GM12892 (cell line): ENCODE measurements at regions not wholly inside any gene's neighbourhood (a gene's known extent, or its start where the extent isn't known, plus 50 kb on each side); places are given as distances from the start of the nearest gene placed in this dataset.

Experiments used
- DNase-seq: peaks from one replicate; pipeline ENCODE4 v3.0.0; 2011; ENCODE audit not compliant: insufficient read length
- FAIRE-seq: peaks from 2 replicates; lab custom pipeline; 2011; peaks lifted over from hg19 to GRCh38; lab: Jason Lieb, UNC
- POLR2A ChIP-seq: IDR thresholded peaks from 2 replicates; pipeline ENCODE4 v1.6.1; 2011; ENCODE audit warnings: low read depth, low read length, control low read depth
- POLR2AphosphoS5 ChIP-seq: IDR thresholded peaks from 2 replicates; pipeline ENCODE4 v1.6.1; 2011; ENCODE audit warnings: low read depth, low read length, control low read depth
- TAF1 ChIP-seq: IDR thresholded peaks from 2 replicates; pipeline ENCODE4 v1.6.1; 2011; ENCODE audit warnings: low read depth, mild to moderate bottlenecking, control low read depth, low read length, borderline replicate concordance

DNA sequence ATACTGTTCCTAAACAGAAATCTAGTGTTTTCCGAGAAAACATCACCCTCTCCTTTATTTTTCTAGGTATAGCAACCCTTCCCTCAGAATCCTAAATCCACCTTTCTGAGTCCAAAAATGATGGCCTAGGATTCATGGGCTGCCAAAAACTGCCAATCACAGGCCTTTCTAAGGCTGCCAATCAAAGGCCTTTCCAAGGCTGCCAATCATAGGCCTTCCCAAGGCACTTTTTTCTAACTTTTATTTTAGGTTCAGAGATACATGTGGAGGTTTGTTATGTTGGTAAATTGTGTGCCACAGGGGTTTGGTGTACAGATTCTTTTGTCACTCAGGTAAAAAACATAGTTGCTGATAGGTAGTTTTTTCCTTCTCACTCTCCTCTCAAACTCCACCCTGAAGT is 673.7 kb downstream of the FAT4 start:
- DNase-seq (no peak), FAIRE-seq (no peak)
- TF ChIP-seq TAF1 (no peak), POLR2A (no peak), POLR2AphosphoS5 (no peak)

DNA sequence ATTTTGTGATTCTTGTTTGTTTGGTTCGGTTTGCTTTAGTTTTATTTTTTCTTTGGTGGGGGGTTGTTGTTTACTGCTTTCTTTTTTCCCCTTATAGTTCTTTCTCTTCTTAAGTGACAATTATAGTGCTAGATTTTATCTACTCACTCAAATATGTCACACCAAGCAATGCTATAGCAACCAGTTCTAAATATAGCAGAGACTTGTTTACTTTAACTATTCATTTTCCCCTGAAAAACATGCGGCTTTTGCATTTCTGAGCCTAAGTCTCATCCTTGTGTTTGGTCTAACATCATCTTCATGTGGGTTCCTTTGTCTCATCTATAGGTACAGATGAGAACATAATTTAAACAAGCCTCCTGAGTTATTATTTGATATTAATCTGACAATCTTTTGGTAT is 676.6 kb downstream of the FAT4 start:
- no peak for TF ChIP-seq TAF1
- TF ChIP-seq POLR2A, result no peak
- TF ChIP-seq POLR2AphosphoS5, result no peak
- FAIRE-seq (no peak), DNase-seq (no peak)

DNA sequence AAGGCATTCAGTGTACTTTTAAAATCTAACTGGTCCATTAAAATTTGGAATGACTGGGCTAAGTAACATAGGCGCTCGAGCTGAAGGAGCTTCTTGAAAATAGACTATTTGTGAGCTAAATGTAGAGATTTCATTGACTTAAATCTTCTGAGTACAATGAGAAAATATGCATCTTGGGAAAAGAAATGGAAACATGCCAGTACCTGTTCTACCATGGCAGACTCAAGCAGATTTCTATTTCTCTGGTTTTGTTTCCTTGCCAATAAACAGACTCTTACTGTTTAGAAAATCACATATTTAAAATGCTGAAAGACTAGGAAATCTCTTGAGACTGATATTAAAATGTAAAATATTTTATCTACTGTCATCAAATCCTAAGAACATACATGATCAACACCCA is 678.1 kb downstream of the FAT4 start:
- TF ChIP-seq TAF1, result no peak
- TF ChIP-seq POLR2A, result no peak
- no peak for TF ChIP-seq POLR2AphosphoS5
- DNase-seq, result no peak
- no peak for FAIRE-seq

DNA sequence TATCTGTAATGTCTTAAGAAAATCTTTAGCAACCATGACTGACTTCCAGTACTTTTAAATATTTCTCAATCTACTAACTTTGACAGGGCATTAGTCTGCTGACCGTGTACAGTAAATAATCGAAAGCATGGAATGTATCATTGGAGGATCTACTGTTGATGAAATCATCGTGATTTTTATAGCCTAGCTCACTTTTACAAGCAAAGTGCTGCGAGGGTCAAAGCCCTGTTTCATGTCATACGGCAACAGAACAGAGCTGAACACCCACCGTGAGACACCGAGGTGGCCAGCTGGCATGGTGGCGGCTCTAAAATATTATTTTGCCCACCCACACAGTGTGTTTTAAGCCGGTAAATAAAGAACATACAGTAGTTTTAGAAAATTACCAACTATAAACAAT is 679.3 kb downstream of the FAT4 start:
- no peak for TF ChIP-seq POLR2A
- TF ChIP-seq POLR2AphosphoS5, result no peak
- no peak for TF ChIP-seq TAF1
- FAIRE-seq (no peak), DNase-seq (no peak)

DNA sequence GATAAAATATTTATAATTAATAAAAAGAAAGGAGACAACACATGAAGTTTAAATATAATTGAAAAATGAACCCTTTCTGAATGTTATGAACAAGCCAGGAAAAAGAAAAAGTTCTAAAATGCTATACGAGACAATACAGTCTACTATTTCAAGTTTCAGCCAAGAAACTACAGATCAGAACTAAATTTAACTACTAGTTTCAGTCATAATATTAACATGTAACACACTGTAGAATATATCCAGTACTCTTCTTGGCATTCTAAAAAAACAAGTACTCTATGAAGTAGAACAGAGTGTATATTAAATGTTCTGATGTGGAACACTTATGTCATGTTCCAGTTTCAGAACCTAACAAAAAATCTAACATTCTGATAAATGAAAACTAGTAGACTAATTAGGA is 679.7 kb downstream of the FAT4 start:
- DNase-seq (no peak), FAIRE-seq (no peak)
- no peak for TF ChIP-seq POLR2A
- no peak for TF ChIP-seq TAF1
- no peak for TF ChIP-seq POLR2AphosphoS5

DNA sequence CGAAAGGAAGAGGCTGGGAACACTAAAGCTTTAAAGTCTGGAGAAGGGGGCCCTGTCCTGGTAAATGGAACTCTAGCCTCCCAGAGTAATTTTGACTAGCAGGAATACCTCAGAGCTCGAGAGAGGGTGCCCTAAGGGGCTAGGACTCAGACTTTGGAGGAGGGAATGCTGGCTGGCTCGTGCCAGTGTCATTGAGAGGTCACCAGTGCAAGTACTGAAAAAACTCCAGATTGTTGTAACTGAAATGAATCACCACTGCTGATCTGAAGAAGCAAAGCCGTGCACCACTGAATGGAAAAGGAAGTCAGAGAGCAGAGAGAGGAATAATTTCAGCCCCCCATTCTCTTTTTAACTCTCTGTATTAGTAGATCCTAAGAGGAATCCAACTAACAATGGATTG is 690.2 kb downstream of the FAT4 start:
- TF ChIP-seq TAF1 (no peak), POLR2AphosphoS5 (no peak), POLR2A (no peak)
- no peak for DNase-seq
- FAIRE-seq, result no peak

DNA sequence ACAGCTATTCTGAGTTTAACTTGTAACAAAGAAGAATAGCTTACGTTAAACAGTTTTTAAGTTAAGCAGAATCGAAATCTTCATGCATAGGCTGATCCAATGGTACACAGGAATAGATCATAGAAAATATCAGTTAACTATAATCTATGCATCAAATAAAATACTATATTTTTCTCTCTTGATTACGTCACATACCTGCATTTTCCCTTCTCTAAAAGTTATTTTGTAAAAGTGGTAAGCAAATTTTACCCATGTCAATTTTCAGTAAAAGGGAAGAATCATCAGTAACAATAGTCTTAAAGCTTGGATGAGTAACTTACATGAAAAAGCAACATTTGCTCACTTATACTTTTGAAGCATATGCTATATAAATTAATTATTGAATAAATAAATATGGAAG is 692.4 kb downstream of the FAT4 start:
- TF ChIP-seq POLR2A (no peak), POLR2AphosphoS5 (no peak), TAF1 (no peak)
- FAIRE-seq (no peak), DNase-seq (no peak)

DNA sequence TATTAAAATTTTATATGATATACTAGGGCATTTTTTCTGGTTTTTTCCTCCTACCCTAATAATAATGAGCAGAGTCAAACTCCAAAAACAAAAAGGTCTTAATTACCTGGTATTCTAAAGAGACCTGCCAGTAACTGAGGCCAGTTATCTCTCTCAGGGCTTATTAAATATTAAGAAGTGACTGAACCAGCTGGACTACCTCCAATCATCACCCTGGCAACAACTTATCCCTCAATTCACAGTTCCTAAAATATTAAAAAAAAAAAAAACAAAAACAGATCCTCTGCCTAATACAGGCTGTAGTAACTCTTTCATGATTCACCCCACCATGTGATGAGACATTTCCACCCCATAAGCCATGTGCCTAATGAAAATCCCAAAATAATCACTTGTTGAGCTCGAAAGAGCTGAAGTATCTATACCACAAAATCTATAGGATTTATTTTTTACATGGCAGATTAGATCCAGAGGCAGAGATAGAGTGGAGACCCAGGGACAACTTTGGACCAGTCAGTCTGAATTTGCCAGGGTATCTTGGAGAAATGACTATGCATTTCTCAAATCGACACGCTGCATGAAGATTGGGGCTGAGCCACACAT is 698.0 kb downstream of the FAT4 start:
- no peak for TF ChIP-seq POLR2AphosphoS5
- TF ChIP-seq POLR2A, result no peak
- FAIRE-seq (no peak), DNase-seq (no peak)

DNA sequence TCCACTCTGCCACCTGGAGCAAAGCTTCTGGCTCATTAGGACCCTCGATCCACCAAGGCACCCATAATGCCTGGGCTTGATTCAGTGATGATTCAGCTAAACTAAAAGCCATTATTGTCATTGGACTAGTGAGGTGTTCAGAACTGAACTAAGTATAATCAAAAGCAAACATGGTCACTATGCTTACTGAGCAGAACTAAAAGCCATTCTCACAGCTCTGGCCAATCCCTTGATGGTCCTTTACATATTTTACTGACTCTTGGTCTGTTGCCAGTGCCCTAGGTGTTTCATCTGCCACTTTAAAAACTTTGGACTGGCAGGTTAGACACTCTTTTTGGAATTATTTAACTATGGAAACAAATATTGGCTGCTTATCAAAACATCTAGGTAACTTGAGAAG is 703.5 kb downstream of the FAT4 start:
- DNase-seq (no peak), FAIRE-seq (no peak)
- no peak for TF ChIP-seq POLR2A
- TF ChIP-seq TAF1, result no peak
- no peak for TF ChIP-seq POLR2AphosphoS5

DNA sequence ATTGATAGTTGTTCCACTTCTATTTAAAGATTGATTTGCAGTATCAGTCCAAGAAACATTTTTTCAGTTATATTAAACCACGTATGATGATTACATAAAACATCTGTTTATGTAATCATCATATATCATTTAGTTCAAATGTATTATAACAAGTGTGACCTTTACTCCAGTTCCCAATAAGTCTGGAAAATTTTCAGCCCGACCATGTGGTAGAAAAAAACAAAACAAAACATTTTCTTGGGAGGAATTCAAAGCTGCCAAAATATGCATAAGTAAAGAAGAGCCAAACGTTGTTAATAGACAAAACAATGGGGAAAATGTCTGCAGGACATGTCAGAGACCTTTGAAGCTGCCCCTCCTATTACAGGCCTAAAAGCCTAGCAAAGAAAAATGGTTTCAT is 709.1 kb downstream of the FAT4 start:
- no peak for DNase-seq
- FAIRE-seq, result no peak
- TF ChIP-seq TAF1, result no peak
- no peak for TF ChIP-seq POLR2AphosphoS5
- no peak for TF ChIP-seq POLR2A

DNA sequence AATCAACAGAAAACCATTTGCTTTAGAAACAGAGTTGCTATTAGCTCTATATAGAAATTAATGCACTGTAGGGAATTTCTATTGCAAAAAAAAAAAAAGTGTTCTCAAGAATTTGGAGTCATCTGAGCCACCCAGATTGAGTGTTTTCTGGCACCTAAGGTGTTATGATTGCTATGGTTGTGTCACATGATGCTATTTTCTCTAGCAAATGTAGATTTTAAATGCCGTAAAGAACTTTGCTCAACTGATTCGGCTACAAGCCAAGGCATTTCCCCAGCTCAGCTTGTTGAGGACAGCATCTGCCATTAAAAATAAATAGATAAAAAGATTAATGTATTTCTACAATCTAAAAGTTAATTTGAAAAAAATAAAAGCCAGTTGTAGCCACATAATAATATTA is 712.8 kb downstream of the FAT4 start:
- no peak for DNase-seq
- no peak for FAIRE-seq
- TF ChIP-seq TAF1, result no peak

DNA sequence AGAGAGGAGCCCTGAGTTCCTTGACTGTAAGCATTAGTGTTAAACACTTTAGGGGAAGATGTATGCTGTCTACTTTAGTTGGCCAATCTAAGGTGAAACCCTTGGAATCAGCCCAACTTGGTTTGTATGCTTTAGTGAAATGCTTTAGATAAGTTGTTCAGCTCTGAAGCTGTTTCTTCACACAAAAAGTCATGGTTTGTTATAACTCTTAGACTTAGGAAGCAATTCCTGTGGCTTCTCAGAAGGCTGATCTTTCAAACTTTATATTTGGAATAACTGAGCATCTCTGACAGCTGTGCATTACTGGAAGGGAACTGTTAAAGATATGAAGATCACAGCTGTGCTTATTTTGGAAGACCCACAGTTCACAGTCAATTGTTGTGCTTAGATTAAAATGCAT is 714.1 kb downstream of the FAT4 start:
- no peak for FAIRE-seq
- no peak for DNase-seq
- TF ChIP-seq POLR2AphosphoS5, result no peak
- TF ChIP-seq POLR2A, result no peak
- TF ChIP-seq TAF1, result no peak

DNA sequence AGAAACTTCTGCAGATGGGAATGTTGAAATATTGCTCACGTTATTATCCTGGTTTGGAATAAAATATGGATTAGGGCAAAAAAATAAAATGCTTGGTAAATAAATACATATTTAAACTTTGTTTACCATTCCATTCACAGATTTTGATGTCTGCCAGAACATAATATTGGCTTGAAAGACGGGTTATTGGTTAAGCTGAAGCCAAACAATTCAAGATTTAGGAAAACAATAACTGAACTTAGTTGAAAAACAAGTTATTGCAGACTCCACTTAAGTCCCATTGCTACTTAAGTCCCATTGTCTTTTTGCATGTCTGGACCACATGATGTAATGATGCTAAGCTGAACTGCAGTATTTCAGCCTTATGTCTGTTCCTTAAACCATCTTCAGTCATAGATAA is 722.5 kb downstream of the FAT4 start:
- TF ChIP-seq TAF1 (no peak), POLR2A (no peak), POLR2AphosphoS5 (no peak)
- DNase-seq (no peak), FAIRE-seq (no peak)
